NCI-H748 treated with DMSO at 0.1 percent for 48 hours (cell line): ENCODE measurements at regions not wholly inside any gene's neighbourhood (a gene's known extent, or its start where the extent isn't known, plus 50 kb on each side); places are given as distances from the start of the nearest gene placed in this dataset.

ENCODE experiments used
- DNase-seq: peaks from one replicate; lab custom pipeline; 2025; lab: John Stamatoyannopoulos, UW

DNA sequence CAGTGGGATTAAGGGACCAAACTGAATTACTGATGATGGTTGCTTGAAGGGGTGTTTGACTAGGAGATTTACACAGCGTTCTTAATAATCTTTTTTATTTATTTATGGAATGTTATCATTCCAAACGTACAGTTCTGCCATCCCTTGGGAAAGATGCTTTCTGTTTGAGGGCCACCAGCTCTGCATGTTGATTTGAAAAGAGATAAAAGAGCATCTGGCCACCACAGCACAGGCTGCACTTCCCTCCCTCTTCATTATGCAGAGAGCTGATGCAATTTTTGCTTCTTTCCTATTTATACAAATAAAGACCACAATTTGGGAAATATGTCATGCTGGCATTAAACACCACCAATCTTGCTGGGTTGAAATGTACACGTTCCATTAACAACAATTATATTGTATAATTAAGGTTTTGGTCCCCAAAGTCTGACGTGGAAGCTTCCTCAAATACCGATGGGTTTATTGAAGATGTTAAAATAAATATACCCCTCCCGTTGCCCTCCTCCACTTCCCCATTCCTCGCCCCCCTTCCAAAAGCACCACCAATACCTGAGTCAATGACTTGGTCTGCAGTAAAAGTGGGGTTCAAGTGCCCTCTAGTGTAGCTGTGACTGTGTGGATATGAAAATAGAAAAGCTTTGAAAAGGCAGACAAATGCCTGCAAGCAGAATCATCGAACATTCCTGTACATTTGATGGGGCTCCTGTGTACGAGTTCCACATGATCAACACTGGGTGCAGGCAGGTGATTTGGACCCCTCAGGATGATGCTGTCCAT lies 211.9 kb downstream of the HRH4 start:
- DNase-seq = no peak

DNA sequence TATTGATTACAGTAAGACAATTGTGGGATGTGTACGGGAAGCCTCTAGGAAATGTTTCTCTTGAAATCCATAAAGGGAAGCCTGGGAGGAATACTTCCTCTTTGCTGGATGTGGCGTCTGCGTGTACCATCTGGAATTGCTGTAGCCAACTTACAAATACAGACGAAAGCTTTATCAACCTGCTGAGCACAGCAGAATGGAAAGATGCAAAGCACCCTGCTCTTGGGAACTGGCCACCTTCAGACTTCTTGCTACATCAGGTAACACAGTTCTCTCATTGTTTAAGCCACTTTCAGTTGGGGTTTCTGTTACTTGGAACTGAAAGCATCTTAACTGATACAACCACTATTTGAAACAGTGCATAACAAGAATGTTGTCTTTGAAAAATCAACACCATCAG lies 213.8 kb downstream of the HRH4 start:
- no peak for DNase-seq

DNA sequence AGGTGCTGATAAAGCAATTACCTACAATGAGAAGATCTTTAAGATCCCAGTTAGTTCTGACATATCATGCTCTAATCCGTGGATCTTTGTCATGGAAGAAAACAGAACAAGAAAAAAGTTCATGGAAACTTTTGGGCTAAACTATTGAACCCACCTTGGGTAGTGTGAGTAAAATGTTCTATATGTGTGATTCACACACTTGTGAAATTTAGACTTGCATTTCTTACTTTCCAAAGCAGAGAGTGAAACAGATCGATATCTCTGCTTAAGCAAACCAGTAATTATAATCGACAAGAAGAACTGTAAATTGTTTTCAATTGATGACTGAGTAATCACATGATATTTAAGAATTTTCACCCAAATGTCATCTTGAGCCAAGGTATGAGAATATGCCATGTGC lies 214.2 kb downstream of the HRH4 start:
- no peak for DNase-seq

DNA sequence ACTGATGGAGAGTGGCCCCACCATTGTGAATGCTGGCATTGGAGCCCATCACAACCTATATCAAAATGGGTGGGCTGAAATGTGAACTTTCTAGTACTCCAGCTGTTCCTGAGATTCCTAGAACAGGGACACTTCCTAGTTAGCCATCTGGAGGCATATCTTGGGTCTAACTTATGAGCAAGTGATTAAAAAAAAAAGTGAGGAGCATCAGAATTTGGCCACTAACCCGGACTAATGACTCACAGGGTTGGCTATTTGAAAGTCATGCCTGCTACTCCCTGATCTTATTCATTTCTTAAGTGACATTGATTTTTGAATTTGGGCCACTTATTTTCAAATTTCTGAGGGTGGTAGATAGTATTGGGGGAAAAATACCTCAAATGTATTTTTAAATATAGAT lies 216.6 kb downstream of the HRH4 start:
- DNase-seq = no peak

DNA sequence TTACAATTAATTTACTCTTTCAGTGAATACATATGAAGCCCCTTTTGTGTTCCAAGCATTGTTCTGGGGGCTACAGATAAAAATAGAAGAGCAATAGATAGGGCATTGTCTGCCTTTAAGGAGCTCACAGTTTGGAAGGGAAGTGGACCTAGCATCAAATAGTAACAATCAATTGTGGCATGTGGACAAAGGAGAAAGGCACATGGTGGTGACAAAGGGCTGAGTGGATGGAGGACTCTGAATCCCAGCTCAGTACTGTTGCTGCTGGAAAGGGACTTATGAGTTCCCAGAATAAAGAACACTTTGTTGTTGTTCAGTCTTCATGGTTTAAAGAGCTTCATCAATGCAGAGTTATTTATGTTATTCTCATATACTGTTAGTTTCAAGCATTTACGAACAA lies 217.7 kb downstream of the HRH4 start:
- no peak for DNase-seq

DNA sequence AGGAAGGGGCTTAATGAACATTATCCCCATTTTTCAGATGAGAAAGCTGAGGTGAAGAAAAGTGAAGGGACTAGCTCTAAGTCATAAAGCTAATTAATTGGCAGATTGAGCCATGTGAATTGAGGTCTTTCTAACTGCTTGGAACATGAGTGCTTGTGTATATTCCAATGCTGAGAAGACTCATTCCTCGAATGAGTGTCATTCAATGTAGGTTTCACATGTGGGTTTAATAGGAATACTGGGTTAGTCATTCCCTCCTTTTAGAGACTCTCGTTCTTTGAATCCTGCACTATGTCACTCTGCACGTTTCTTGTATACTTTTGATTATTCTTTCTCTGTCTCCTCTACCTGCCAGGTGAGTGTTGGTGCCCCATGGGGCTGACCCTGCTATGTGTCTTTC lies 218.2 kb downstream of the HRH4 start:
- no peak for DNase-seq

DNA sequence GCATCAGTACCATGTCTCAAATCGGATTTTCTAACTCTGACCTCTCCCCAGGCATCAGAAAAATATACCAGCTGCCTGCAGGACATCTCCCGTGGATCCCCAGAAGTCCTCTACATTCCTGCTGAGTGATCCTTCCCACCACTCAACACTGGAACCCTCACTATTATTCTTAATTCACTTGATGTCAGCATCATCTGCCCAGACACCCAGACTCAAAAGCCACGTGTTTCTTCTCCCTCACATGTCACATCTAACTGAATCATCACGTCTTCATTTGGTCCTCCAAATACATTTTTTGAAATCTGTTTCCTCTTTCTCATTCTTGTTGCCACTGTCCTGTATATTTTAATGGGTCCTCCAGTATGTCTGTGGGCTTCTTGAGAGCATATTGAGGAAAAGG lies 218.6 kb downstream of the HRH4 start:
- no peak for DNase-seq

DNA sequence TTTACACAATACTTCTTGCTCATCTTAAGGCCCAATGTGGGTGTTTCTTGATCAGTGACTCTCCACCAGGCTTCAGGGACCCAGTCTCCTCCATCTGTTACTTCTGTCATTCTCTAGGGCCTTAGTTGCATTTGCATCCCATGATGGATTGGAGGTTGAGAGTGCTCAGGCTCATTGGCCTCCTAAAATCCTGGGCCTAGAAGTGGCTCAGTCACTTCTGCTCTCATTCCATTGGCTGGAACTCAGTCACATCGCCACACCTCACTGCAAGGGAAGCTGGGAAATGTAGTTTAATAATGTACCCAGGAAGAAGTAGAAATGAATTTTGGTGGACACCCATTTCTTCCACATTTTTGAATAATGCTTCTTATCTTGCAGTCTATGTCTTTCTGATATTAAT lies 223.5 kb downstream of the HRH4 start:
- DNase-seq = no peak

DNA sequence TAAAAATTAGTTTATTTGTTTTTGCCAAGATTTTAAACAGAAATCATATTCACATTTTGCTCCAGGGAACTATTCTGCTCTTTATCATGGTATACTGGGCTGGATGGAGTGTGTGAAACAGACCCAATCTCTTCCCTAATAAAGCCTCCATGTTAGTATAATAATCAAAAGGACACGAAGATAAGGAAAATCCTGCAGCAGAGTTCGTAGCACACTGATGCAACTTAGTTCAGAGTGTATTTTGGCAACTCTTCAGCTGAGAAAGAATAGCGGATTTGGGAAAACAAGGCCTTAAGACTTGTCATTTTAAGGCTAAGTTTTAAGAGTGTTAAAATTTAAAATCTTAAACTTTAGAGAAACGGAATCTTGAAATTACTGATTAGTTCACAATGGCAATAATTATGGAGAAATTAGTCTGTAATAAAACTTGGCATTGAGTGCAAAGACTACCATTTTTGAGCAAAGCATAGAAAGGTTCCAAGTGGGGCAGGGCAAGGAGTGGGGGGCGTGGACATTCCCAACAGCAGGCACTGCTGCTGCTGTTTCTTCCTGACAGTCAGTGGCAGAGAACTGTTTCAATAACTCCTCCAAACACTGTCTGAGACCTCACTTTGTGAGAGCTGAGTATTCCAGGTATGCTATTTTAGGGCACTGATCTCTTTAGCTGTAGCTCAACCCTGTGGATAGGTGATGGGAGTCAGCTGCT lies 225.0 kb downstream of the HRH4 start:
- no peak for DNase-seq

DNA sequence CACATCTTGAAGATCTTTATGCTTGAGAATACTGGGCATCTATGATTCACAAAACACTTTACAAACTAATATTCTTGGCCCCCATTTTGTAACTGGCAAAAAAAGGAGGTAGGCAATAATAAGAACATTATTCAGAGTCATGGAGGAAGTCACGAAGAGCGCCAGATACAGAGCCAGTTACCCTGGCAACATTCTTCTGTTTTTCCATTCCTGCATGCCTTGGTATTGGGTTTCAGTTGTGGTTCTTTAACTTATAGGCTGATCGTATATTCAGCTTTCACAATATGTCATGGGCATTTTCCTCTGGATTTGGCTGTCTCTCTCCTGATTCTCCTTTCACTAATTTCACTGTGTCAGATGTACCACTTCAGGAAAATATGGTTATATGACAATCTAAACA lies 234.7 kb downstream of the HRH4 start:
- DNase-seq = no peak

DNA sequence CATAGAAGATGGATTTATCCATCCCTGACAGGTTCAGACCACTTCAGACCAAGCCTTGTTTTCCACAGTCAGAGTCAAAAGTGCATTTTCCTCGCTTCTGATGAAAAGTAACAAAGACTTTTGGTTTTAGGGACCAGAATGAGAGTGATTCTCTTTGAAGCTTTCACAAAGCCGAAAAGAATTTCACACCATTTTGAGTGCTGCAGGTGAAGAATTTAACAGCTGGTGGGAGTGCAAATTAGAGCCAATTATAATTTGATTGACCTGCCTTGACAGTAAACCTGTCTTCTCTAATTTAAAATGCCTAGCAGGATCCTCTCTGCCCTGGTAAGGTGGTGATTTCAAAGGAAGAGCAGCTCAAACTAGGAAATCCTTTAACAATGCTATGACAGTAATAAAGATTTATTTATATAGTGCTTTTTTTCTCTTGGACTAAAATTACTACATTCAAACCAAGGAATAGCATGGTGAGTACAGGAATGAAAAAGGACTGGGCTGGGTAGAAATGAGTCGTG lies 241.6 kb downstream of the HRH4 start:
- no peak for DNase-seq

DNA sequence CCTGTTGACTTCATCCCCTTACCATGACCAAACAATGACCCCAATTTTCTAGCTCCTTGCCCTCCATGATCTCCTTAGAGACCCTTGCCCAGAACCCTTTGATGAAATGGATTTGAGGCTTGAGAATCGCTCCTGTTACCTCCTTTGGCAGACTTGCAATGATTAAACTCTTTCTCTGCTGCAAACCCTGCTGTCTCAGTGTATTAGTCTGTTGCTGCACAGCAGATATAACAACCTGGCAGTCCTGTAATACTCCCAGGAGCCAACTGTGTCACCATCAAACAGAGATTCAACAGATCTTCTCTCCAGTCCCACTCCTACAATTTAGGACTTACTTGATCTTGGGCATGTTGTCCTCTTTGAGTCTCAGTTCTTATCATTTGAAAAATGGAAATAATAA lies 242.9 kb downstream of the HRH4 start:
- DNase-seq = no peak

DNA sequence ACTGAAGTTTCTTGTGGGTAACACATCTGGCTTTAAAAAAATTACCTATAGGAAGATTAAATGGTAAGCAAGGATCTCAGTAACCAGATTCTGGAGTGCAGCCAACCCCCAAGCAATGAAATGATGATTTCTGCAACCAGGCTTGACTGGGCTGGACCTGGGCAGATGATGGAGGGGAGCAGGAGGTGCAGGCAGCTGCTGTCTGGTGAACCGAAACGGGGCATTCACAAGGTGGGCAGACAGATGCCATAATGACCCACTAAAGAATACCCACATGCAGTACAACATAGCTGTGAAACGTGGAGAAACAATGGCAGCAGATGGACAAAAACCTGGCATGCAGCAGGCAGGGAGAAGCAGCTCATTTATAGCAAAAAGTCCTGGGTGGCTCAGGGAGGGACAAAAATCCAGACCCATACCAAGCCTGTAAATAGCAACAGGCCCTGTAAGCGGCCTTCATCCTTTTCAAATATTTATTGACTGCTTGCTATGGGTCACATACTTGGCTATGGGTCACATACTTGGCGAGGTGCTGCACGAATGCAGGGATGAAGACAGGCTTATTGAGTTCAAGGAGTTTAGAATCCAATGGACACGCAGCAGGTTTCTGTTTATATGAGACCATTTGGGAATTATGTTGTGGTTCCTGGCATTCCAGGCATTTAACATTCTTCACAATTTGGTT lies 244.7 kb downstream of the HRH4 start:
- DNase-seq = no peak

DNA sequence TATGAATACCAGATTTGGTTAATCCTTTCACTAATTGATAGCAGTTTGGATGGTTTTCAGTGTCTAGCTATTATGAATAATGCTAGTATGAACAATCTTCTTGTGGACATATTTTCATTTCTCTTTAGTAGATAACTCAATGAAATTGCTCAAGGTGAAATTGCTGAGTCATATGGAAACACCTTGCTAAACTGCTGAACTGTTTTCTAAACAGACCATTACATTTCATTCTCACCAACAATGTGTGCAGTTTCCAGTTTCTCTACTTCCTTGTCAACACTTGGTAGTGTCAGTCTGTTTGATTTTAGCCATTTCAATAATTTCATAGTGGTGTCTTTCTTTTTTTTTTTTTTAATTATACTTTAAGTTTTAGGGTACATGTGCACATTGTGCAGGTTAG lies 250.0 kb downstream of the HRH4 start:
- DNase-seq = no peak

DNA sequence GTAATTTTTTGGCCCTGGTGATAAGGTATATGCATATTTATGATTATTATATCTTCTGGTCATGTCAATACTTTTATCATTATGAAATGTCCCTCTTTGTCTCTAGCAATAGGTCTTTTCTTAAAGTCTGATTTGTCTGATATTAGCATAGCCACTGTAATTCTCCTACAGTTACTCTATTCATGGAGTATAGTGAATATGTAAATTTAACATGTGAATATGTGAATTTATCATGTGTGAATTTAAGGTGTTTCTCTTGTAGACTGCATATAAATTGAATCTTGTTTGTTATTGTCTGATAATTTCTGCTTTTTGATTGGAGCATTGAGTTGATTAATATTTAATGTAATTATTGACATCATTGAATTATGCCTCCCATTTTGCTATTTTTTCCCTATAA lies 259.4 kb downstream of the HRH4 start:
- DNase-seq = no peak

DNA sequence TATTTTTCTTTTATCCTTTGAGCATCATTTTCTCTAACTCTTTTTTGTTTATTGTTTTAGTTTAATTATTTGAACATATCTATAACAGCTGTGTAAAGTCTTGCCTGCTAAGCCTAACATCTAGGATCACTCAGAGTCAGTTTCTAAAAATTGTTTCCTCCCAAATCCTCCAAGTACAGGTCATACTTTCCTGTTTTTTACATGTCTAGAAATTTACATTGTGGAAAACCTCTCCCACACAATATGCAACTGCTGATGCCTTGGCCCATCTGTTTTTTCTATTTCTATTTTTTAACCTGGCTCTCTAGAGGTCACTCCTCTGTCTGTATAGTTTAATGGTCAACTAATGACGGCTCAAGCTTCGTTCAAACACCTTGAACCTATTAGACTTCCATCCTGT lies 261.0 kb downstream of the HRH4 start:
- no peak for DNase-seq

DNA sequence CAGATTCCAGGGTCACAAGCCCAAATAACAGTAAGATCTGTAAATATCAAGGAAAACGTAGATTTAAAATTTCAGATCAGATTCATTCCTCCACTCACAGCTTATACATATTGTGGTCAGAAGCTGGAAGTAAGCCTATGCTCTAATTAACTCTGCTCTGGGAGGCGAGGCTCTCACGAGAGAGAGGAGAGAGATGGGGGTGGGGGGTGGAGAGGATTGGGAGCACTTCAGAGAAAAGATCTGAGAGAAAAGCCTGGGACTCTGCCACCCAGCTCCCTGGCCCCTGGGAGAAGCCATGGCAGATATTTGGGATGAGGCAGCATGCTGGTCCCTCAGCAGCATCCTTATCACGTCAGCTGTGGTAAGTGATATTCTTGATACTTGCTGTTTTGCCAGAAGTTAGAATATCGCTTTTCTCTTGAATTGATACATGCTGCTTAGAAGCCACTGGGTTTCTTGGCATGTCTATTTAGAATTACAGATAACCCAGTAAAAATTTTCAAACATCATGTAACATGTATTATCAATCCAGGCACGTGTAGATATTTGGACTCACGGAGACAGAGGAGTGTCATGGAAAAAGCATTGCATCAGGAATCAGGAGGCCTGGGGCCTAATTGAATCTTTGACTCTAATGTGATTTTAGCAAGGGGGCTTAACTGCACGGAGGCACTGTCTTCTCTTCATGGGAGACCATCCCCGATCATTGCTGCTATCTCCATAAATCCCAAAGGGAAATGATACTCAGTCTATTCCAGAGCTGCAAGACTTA lies 265.4 kb downstream of the HRH4 start:
- DNase-seq = no peak

DNA sequence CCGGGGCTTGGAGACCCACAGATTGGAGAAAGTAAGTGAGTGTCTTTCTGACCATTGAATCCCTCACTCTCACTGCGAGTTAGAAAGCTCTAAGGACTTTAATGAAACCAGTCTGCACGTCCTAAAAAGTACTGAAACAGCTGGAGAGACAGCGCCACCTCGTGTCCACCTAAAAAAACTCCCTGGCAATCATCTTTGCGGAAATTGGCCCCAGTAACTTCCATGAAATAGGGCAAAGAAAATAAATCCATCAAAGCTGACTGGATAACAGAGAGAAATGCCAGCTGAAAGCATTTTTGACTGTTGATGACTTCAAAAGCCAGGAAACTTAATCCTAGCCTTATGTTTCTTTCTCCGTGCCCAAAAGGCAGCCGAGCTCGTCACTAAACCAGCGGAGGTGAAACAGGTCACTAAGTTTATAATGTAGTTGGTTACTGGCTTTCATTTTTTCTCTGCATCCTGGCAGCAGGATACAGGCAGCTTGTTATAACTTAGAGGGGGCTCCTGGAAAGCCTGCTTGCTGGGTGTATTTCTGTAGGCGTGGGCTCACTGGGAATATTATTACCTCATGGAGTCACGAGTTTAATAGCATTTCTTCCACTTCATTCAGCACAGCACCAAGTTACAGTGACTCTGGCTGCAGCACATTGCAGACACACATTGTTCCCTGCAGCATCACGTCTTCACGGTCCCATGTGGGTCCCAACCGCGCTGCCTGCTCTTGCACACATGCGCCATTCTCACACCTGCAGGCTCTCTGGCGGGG lies 266.5 kb downstream of the HRH4 start:
- DNase-seq = peak; percentile 86

DNA sequence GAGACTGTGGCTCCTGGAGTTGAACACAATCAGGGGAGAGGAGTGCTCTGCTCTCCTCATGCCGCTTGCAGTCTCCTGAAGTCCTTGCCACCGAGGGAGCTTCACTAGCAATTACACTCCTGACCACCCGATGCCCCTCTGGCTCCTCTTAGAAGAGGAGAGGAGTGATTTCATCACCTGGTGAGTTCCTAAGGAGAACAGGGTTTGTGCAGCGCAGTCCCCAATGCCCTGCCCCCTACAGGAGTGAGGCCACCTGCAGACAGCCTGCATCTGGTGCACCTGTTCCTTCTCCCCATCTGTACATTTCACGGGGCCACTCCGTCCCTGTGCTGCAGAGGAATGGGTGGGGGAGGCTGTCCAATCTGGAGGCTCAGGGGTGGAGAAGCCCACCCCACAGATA lies 267.2 kb downstream of the HRH4 start:
- no peak for DNase-seq

DNA sequence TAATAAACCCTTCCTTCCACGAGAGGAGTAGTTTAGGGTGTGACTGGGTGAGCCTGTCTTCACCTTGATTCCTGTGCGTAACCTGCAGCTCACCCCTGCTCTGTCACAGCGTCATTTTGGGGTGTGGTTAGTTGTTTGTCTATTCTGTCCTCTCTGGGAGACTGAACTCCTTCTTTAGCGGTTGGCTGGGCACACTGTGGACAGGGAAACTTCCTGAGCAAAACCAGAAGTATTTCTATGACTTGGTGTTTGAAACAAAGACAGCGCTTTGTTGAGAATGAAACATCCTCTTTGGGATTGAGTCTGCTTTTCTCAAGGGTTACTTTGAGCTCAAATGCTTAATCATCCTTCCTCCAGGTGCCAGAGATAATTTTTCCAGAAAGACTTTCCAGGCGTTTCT lies 270.7 kb downstream of the HRH4 start:
- no peak for DNase-seq

DNA sequence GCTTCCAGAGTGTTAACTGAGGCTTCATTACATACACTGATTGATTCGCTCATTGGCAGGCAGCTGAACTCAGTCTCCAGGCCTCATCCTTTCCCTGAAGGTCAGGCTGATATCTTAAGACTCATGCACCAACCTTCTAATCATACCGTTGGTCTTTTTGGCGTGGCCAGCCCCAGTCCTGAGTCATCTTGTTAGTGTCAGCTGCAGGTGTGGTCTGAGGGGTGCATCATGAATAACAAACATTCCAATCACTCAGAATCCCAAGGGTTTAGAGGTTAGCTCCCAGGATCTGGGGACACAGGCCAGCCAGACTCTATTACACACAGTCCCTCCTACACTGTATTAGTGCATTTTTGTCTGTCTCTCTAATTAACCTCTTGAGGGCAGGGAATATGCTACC lies 271.5 kb downstream of the HRH4 start:
- no peak for DNase-seq

DNA sequence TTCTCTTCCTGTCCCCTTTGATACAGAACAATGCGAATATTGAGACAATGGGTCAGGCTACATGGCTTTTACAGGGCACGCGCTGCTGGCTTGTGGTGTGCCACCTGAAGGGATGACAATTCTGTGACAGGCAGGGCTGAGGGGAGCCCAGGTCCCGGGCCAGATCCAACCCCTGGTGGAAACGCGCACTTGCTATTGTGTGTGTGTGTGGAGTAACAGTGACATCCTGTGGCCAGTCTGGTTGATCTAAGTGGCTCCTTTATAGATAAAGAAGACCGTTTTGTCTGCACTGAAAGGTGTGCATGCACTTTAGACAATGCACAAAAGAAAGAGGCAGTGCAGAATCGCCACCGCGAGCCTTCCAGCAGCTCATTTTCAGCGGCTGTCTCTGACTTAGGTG lies 273.6 kb downstream of the HRH4 start:
- DNase-seq = peak; percentile 52
